NCI-H460 (cell line): ENCODE measurements at regions not wholly inside any gene's neighbourhood (a gene's known extent, or its start where the extent isn't known, plus 50 kb on each side); places are given as distances from the start of the nearest gene placed in this dataset.
"Not testable (repeated sequence)": the region's sequence is repeated elsewhere in the genome, so short reads cannot be mapped to it uniquely, and the experiment has no call there.

ENCODE experiments used
- DNase-seq: peaks from one replicate; pipeline ENCODE4 v3.0.0-alpha.2; 2016; ENCODE audit warnings: low read depth; ENCODE audit errors: extremely low read depth

GRCh38 chr9:3773362-3774060 is 247.7 kb upstream of the RFX3 start:
- DNase-seq, result no peak

GRCh38 chr9:3769646-3770045 is 243.8 kb upstream of the RFX3 start:
- DNase-seq, result no peak

GRCh38 chr9:3768712-3769457 is 243.1 kb upstream of the RFX3 start:
- no peak for DNase-seq

- DNase-seq, result no peak
Measured at GRCh38 chr9:3768286-3768685, 242.5 kb upstream of the RFX3 start.

- DNase-seq, result no peak
Measured at GRCh38 chr9:3762076-3762475, 236.3 kb upstream of the RFX3 start.

DNA sequence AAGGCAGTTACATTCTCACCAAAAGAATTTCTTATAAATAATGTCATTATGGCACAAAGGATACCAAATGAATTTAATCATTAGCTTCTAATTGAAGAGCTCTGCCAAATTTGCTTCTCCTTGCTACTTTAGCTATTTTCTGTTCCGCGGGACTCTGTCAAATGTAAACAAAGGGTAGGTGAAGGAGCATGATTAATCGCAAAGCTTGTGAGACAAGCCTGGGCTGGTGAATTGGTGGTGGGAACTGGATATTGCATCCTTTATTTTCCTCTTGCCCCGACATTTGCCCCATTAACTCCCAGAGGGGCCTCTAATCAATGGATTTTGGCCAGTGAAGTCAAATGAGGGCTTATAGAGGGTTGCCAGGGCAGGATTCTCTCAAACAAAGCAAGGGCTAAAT is 234.2 kb upstream of the RFX3 start:
- no peak for DNase-seq

- no peak for DNase-seq
Measured at GRCh38 chr9:3758816-3759576, 233.2 kb upstream of the RFX3 start.

GRCh38 chr9:3756071-3756470 is 230.3 kb upstream of the RFX3 start:
- no peak for DNase-seq

- DNase-seq, result no peak
Measured at GRCh38 chr9:3751125-3751758, 225.4 kb upstream of the RFX3 start.

DNA sequence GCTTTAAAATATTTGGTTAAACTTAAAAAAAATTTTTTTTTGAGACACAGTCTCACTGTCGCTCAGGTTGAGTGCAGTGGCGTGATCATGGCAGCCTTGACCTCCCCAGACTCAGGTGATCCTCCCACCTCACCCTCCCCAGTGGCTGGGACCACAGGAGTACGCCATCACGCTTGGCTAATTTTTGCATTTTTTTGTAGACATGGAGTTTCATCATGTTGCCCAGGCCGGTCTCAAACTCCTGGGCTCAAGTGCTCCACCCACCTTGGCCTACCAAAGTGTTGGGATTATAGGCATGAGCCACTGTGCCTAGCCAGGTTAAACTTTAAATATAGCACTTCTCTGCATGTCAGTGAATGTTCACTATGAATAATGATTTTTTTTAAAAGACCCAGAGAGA is 224.5 kb upstream of the RFX3 start:
- no peak for DNase-seq

DNA sequence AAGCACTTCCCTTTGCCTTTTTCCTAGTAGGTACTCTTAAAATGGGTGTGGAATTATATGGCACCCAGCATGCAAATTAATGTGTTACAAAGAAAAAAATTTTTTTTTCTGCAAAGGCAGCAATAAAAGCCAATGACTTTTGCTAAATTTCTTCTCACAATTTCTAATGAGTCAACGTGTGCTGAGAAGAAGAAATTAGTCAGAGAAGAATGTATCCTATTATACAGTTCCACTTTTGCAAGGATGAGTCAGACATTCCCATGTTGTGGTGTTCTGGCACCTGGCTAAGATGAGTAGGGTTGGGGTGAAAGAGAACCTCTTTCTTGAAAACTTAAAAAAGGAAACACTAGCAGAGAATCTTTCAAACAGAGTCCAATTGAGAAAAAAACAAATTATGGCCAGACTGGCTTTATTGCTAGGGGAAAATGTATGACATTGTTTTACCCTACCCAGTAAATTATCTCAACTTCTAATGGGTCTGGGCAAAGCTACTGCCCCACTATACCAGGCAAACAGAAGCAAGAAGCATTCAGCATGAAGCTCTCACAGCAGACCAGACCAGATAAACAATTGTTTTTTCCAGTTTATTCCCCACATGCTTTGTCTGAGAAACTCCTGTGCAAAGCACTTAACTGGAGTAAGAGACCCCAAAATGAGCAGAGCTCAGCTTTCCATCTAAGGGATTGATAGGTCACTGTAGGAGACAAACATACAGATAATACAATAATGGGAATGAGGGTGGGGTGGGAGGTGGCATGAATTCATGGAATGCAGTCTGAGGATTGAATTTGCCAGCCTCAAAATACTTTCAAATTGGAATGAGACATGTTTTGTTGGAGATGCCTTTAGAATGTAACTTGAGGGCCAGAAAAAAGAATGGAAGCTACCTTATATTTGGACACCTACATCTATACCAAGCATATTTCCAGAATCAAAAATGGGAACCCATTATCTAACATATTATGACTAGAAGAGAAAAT is 220.8 kb upstream of the RFX3 start:
- no peak for DNase-seq

DNA sequence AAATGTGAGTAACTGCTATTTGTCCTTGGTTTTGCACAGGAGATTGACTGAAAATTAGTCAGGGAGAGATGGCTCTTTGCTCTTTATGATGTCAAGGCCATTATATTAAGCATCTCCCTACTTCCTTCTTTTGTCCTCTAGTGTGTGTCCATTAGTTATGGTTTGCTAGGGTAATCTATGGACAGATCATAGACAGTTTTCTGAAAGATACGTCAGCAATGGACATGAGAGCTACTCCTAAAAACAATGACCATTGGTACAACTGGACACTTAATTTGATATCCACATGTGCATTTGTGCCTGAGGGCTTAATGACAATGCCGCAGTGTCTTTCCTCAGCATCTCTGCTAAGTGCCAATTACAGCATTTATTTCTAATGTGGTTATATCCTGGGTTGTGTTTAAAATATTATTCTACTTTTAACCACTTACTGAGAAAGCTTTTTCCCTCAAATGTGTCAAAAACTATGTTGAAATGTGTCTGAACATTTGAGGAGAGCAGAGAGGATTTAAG is 218.2 kb upstream of the RFX3 start:
- no peak for DNase-seq

DNA sequence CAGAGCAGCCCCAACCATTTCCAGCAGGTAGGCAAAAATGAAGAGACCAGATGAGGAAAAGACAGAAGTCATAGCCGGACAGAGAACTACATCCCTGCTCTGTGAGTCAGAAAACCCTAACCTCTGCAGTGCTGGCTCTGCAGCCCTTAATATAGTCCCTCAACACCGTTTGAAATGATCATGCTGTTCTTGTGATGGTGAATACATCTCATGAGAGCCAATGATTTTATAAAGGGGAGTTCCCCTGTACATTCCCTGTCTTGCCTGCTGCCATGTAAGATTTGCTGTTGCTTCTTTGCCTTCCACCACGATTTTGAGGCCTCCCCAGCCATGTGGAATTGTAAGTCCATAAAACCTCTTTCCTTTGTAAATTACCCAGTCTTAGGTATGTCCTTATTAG is 216.8 kb upstream of the RFX3 start:
- DNase-seq, result no peak

DNA sequence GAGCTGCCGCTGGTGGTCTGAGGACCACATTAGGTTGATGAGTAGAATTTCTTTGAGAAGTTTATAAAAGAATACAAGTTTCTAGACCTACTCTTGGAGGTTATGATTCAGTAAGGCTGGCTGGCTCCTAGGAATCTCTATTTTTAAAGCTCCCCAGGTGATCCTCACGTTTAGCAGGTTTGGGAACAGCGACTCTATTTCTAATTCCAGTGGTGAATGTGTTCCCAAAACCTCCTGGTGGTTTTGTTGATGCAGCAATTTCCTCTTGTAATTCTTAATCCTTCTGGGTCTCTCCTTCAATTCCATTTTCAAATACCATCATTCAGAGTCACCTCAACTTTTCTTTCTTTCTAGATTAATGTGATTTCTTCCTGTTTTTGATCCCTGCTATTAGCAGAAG is 215.9 kb upstream of the RFX3 start:
- DNase-seq, result no peak

DNA sequence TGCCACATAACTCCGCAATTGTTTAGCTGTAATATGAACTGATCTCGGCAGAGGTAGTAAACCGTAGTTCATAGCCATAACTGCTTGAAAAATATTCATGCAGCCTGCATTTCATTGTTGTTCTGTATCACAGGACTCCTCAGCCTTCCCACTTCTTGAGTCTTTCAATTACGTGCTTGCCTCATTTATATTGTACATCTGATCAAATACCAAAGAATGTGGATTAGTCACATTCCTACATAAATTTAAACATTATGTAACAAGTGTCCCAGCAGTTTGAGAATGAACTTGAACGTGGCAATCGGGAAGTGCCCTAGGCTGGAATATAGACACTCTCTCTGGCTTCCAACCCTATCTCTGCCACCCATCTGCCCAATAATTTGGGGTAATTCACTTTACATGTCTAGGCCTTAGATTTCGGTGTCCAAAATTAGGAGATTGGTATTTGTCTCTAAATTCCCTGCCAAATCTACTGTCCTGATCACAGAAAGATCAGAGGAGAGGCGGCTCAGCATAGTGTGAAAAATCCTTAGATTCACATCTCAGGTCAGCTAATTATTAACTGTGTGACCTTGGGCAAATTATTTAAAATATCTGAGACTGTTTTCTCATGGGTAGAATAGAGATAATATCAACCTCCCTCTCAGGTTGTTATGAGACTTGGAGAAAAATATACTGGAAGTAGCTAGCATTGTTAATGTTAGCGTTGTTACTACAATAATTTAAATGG is 215.1 kb upstream of the RFX3 start:
- no peak for DNase-seq

DNA sequence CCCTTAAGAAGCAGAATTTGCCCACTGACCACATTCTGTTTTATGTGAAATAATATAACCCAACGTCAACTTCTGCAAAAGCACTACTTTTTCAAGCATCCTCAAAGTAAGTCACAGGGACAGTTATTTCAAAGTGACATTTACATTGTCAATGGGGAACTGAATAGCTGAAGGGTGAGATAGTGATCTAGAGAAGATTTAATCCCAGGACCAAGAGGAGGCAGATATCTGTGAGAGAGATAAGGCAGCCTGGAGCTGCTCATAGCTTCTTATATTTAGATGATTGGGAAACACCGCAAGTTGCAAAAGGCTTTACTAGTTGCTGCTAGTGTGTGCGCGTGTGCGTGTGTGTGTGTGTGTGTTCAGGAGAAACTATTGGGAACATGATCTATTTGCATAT is 210.4 kb upstream of the RFX3 start:
- DNase-seq, result no peak

DNA sequence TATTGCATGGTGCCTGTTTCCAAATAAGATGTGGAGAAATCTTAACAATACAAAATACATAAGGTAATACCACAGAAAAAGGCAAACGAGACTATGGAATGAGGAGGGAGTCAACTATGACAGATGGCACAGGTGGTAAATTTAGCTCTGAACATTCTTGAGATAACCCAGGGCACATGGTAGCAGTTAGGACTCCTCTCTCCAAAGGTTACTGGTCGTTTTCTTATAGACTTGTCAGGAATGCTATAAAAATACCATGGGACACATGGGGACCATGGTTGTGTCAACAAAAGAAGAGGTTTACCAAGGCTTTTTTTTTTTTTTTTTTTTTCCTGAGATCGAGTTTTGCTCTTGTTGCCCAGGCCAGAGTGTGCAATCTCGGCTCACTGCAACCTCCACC is 209.4 kb upstream of the RFX3 start:
- no peak for DNase-seq

GRCh38 chr9:3733527-3734262 is 207.9 kb upstream of the RFX3 start:
- not testable (repeated sequence) for DNase-seq

DNA sequence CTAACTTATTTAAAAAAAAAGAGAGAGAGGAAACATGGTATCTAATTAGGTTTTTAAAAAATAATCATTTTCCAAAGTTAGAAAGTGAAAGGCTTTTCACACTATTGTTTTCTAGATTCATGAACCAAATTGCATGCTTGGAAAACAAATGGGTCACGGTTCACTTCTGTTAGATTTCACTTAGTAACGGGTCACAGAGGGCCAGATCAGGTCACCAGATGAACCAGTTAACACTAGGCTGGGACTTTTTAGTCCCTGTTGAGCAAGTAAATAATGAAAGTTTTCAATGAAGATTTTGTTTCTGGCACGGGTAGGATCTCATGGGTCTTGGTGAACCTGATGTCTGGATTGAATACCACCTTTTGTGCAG is 207.2 kb upstream of the RFX3 start:
- DNase-seq, result no peak
